ENCODE measurements at regions not wholly inside any gene's neighbourhood (a gene's known extent, or its start where the extent isn't known, plus 50 kb on each side); places are given as distances from the start of the nearest gene placed in this dataset.

DNA sequence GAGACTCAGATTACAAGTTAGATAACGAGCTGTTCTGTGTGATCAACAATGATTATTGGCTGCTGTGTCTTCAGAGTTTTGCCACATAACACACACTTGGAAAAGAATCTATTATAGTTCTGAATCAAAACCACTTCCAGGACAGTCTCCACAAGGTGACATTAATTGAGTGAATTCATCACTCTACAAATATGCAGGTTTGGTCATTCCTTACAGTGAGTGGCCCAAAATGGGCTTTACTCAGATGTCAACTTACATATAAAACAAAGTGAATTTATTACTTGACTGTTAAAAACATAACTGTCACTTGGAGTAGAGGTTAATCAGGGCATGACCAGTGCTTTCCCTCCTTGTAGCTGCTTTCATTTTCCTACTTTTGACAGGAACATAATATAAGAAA is 984.3 kb downstream of the REEP3 start:
- ChIA-PET CTCF (no interaction called here), POLR2A (no interaction called here)

DNA sequence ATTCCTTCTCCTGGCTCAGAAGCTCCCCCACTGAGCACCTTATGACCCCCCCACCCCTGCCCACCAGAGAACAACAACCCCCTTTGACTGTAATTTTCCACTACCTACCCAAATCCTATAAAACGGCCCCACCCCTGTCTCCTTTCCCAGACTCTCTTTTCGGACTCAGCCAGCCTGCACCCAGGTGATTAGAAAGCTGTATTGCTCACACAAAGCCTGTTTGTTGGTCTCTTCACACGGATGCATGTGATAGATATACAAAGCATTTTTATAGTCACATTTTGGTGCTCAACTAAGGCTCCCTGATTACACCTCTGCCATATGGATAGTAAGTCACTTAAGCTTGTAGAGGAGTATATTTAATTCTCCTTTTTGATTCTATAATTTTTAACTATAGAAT is 985.8 kb downstream of the REEP3 start:
- POLR2A ChIA-PET: no interaction called here
- CTCF ChIA-PET: no interaction called here

DNA sequence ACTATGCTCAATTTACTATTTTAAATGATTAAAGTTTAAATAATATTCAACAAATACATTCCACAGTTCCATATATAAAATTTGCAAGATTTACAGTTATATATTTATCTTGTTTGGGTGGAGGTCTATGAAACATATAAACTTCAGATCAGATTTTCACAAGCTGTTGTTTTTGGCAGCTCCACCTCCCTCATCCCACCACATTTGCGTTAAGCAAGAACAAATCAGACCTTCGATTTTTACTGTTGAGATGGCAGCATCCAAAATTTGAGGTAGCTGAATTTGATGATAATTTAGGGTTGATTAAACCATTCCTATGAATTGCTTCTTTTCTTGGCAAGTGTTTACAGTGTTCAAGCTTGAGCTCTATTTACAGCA is 986.4 kb downstream of the REEP3 start:
- CTCF ChIA-PET: no interaction called here
- POLR2A ChIA-PET: no interaction called here

DNA sequence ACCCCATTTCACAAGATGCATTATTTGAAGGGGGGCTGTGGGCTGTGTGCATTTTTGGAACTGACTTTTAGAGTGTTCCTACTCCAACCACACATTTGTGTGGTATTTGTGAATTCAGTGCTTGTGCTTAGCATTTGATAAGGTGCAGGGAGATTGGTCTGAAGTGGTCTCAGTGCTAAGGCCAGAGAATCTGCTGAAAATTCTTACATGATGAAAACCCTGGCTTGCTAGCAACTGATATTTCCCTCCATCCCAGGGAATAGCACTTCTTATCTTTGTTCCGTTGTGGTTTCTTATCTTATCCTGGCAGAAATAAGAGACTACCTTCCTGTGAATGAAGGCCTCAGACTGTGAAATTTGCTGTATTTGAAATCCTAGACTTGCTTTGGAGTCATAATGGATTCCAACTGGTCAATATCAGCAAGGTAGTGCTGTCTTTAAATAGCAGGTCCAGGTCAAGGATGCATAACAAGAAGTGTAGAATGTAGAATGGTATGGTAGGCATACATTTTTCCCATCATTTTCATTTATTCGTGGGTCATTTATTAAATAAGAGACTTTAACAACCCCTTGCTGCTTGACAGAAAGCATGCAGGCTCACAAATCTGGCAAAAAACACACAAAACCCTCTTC is 986.9 kb downstream of the REEP3 start:
- ChIA-PET CTCF (no interaction called here), POLR2A (no interaction called here)

DNA sequence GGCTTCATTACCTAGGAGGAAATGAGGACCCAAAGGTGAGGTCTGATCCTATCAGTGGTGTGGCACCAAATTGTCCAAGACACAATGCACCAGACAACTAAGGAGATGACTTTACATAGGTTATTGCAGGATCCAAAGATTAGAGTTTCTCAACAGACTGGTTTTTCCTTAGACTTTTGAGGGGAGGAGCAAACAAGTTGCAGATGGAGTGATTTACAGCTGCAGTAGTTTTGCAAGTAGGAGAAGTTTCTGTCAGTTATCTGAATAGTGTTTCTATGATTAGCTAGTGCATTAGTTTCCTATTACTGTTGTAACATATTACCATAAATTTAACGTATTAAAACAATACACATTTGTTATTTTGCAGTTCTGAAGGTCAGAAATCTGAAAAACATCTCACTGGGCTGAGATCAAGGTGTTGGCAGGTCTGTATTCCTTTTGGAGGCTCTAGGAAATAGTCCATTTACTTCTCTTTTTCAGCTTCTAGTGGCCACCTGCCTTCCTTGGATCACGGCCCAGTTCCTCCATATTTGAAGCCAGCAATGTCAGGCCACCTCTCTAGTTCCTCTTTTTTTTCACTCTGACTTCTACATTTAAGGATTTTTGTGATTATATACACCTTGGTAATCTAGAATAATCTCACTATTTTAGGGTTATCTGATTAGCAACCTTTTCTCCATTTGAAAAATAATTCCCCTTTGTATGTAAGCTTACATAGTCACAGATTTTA is 994.9 kb downstream of the REEP3 start:
- ChIA-PET POLR2A (no interaction called here), CTCF (no interaction called here)

DNA sequence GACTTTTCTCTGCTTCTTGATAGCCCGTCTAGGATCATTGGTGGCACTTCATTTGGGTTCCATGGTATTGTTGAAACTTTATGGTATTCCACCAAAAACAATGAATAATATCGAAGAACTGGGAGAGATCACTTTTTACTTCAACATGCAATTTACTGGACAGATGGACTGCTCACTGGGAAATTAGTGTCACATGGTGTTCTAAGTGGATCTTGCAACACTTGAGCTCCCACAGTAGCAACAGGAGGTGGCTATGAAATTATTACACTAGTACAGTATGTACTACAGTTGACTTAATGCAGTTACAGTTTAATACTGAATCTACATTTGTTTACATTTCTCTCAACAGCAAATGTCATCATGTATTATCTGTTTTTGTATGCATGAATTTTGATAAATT is 997.3 kb downstream of the REEP3 start:
- ChIA-PET CTCF (no interaction called here), POLR2A (no interaction called here)

DNA sequence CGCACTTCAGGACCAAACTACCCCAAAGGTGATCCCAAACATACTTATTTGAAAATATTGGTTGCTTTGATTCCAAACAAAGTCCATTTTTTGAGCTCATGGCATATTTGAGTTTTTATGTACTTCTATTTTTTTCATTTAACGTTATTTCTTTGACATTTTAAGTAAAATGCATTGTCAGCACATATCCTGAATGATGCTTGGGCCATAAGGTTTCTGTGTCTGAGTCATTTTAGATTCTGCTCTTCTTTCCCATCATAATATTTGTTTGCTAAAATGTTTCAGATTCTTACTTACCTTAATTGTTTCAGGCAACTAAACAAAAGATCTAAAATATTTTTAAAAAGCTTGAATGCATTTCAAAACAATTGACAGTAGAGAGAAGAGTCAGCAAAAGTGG is 998.2 kb downstream of the REEP3 start:
- POLR2A ChIA-PET: no interaction called here
- CTCF ChIA-PET: no interaction called here

DNA sequence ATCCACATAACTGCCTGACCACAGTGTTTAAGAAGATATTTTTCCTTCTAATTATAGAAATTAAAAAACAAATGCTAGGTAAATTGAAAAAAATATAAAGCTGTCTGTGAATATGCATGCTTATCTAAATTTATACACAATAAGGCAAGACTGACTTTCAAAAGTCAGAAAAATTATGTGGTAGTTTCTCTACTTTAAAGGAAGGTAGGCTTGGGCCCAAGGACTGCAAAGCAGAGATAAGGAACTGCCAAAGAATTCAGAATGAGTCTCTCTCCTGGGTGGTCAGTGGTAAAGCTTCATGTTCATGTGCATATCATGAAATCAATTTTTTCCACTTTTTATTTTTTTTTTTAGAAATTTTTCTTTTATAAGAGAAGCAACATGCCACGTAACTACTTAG is 998.6 kb downstream of the REEP3 start:
- CTCF ChIA-PET: no interaction called here
- POLR2A ChIA-PET: no interaction called here

DNA sequence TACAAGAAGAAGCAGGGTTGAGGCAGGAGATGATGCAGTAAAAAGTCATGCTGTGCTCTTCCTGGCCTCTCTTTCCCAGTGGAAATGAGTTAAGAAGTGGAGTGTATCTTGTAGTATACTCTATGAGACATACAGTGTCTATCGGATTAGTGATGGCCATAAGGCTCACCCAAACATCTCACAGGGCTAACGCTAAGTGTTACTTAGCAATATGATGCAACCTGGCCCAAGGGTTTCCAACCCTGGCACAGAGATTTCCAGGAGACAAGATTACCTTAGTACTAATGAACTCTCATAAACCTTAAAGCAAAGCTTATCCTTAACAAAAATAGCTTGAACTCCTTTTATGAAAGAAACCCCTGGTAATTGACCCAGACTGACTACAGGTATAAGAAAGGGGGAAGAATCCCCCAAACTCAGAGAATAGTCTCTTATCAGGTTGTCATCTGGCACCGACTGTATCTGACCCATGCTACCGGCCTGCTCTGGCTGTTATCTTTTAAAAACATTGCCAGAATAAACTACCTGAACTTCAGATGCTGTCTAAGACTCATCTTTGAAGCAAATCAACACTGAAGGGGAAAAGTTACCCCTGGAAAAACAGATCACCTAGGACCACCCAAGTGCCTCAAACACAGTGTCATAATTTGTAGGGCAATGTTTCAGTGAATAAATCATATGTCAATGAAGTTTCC is 1002.0 kb downstream of the REEP3 start:
- POLR2A ChIA-PET: no interaction called here
- CTCF ChIA-PET: no interaction called here

- ChIA-PET POLR2A (no interaction called here), CTCF (no interaction called here)
Observed at GRCh38 chr10:64528294-64529002, 1007.2 kb downstream of the REEP3 start.

GRCh38 chr10:64529003-64529350 is 1007.8 kb downstream of the REEP3 start:
- CTCF ChIA-PET: no interaction called here
- POLR2A ChIA-PET: no interaction called here

GRCh38 chr10:64534616-64535015 is 1013.4 kb downstream of the REEP3 start:
- ChIA-PET CTCF (no interaction called here), POLR2A (no interaction called here)

DNA sequence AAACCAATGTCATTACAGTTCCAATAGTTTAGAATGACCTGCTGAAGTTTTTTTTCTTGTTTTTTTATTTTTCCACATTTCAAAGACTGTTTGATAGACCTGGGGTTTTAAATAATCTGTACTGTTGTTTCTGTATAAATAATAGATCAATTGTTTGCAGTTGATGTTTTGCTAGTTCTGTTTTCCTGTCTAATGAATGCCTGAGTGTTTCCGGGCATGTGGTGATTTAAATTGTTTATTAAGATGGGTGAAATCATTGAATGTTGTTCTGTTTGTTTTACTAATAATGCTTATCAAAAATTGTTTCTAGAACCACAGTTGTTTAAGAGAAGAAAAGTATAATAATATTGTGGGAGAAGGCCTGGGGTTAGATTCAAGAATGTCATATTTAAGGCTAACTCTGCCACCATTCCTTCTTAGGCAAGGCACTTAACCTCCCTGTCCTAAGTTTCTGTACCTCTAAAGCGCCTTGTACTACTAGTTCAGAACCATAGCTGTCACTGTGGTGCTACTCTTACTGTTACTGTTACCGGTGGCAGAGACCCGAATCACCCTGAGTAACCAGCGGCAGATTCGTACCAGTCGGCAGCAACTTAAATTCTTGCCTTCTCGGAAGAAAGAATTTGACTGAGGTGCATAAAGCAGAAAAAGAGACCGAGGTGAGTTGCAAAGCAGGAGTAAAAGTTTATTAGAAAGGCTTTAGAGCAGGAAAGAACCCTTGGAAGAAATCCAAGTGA is 1014.1 kb downstream of the REEP3 start:
- POLR2A ChIA-PET: no interaction called here
- CTCF ChIA-PET: no interaction called here

- POLR2A ChIA-PET: no interaction called here
- CTCF ChIA-PET: no interaction called here
Observed at GRCh38 chr10:64537112-64537511, 1015.9 kb downstream of the REEP3 start.

- POLR2A ChIA-PET: no interaction called here
Observed at GRCh38 chr10:64537928-64538327, 1016.7 kb downstream of the REEP3 start.

DNA sequence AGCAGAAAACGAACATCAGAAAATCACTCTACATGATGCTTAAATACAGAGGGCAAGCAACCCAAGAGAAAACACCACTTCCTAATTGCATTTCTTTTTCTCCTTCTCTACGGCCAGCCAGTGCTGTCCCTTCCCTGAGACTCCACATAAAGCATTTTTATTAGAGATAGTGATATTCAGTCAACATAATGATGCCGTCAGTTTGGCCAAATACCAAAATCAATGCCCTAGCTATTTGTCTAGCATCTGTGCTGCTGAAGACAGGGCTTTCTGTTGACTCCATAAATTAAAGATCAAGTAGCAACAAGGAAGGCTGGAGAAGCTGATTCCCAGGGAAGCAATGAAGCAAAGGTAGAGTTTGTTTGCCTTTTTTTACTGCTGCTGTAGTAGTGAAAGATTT is 1024.9 kb downstream of the REEP3 start:
- ChIA-PET POLR2A (no interaction called here), CTCF (no interaction called here)

More at GRCh38 chr10:64537928-64538327, 1016.7 kb downstream of the REEP3 start:
- CTCF ChIA-PET: no interaction called here

DNA sequence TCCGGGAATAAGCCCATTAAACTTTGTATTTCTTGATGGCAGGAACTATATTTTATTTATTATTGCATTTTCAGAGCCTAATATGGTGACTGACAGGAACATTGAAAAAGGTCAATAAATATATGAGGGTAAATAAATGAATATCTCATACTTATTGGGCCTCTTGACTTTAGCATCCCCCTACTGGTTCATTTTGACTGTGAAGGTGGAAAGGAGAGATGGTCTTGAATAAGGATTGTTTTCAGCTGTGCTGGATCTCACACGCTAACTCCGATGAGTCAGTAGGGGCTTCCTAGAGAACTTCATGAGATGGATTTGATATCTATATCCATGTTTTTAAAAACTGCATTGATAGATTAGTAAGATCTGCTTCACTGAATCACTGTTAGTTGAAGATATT is 1026.0 kb downstream of the REEP3 start:
- CTCF ChIA-PET: no interaction called here
- POLR2A ChIA-PET: no interaction called here

DNA sequence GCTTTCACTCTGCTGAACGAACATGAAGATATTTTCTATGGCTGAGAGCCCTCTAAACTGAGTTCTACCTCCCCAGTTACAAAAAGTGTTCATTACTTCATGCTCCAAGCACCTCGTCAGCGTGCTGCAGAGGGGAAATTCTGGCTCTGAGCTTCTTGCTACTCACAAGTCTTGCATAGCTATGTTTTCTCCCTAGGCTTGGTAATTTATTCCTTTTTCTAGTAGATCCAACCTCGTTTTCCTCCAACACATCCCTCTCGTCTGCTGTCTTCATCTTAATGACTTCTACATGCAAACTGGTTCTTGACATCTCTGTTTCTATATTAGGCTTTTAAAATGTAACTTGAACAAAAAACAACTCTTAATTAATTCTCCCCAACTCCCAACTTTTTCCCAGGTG is 1034.5 kb downstream of the REEP3 start:
- CTCF ChIA-PET: no interaction called here
- POLR2A ChIA-PET: no interaction called here

- ChIA-PET POLR2A (no interaction called here), CTCF (no interaction called here)
Observed at GRCh38 chr10:64558094-64558835, 1037.1 kb downstream of the REEP3 start.

DNA sequence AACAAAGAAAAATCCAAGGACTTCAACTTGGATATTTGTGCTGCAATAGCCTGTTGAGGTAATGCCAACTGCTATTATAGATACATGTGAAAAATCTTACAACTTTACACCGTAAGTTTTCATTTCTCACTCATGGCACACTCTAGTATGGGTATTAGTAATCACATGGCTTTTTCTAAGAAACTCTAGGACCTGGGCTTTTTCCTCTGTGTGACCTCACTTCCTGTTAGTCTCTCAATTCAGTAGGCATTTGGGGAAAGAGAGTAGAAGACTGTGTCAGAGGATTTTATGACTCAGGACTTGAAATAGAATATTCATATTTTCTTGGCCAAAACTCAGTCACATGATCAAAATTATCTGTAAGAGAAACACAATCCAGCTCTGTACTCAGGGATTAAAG is 1049.9 kb downstream of the REEP3 start:
- CTCF ChIA-PET: no interaction called here
- POLR2A ChIA-PET: no interaction called here
